HG02870 (cell line): ENCODE measurements at regions not wholly inside any gene's neighbourhood (a gene's known extent, or its start where the extent isn't known, plus 50 kb on each side); places are given as distances from the start of the nearest gene placed in this dataset.
"Not testable (repeated sequence)": the region's sequence is repeated elsewhere in the genome, so short reads cannot be mapped to it uniquely, and the experiment has no call there.

ENCODE experiments used
- ATAC-seq: cut with Tn5 transposase; IDR thresholded peaks from one replicate; pipeline ENCODE4 v1.9.1; 2021; ENCODE audit warnings: mild to moderate bottlenecking, moderate library complexity; ENCODE audit not compliant: unreplicated experiment

- no peak for ATAC-seq
These were observed 91.2 kb upstream of the PAM start for GRCh38 chr5:102663749-102664530.

GRCh38 chr5:102664616-102665335 lies 90.3 kb upstream of the PAM start:
- ATAC-seq, result no peak

GRCh38 chr5:102666164-102666946 lies 88.8 kb upstream of the PAM start:
- no peak for ATAC-seq

- ATAC-seq, result no peak
These were observed 86.7 kb upstream of the PAM start for GRCh38 chr5:102668220-102668932.

- peak; percentile 66 for ATAC-seq
These were observed 84.8 kb upstream of the PAM start for GRCh38 chr5:102670224-102670836.

GRCh38 chr5:102671033-102671734 lies 83.9 kb upstream of the PAM start:
- not testable (repeated sequence) for ATAC-seq

- no peak for ATAC-seq
These were observed 76.6 kb upstream of the PAM start for GRCh38 chr5:102678267-102679058.

GRCh38 chr5:102681403-102681983 lies 73.6 kb upstream of the PAM start:
- peak; percentile 87 for ATAC-seq

GRCh38 chr5:102682101-102682647 lies 72.9 kb upstream of the PAM start:
- no peak for ATAC-seq

GRCh38 chr5:102688076-102688475 lies 67.0 kb upstream of the PAM start:
- not testable (repeated sequence) for ATAC-seq

- not testable (repeated sequence) for ATAC-seq
These were observed 66.3 kb upstream of the PAM start for GRCh38 chr5:102688581-102689342.

GRCh38 chr5:102690910-102691309 lies 64.2 kb upstream of the PAM start:
- ATAC-seq, result no peak

- ATAC-seq, result no peak
These were observed 63.7 kb upstream of the PAM start for GRCh38 chr5:102691434-102691833.

GRCh38 chr5:102700120-102700831 lies 54.8 kb upstream of the PAM start:
- ATAC-seq, result no peak

GRCh38 chr5:102700916-102701315 lies 54.2 kb upstream of the PAM start:
- ATAC-seq, result no peak

GRCh38 chr5:102701748-102702147 lies 53.4 kb upstream of the PAM start:
- no peak for ATAC-seq
